DOHH2 (cell line): ENCODE measurements at regions not wholly inside any gene's neighbourhood (a gene's known extent, or its start where the extent isn't known, plus 50 kb on each side); places are given as distances from the start of the nearest gene placed in this dataset.
"Not testable (repeated sequence)": the region's sequence is repeated elsewhere in the genome, so short reads cannot be mapped to it uniquely, and the experiment has no call there.

Experiments
- H3F3A ChIP-seq: fragments of 200-600 bp; sonication (generic), shearing (Covaris generic); 2 replicates; pipeline ENCODE4 v1.6.0; 2016; ENCODE audit warnings: antibody characterized with exemption, mild to moderate bottlenecking; ENCODE audit not compliant: control insufficient read depth, insufficient read depth
- H3K27ac ChIP-seq: fragments of 200-600 bp; sonication (generic); 2 replicates; pipeline ENCODE4 v1.5.1; 2014; ENCODE audit warnings: low read depth, mild to moderate bottlenecking, low read length, moderate library complexity
- H3K27me3 ChIP-seq: fragments of 200-600 bp; sonication (generic); 2 replicates; pipeline ENCODE4 v1.6.1; 2014; ENCODE audit warnings: mild to moderate bottlenecking, low read length, mixed read lengths; ENCODE audit not compliant: control insufficient read depth
- H3K36me3 ChIP-seq: fragments of 200-600 bp; sonication (generic); 2 replicates; pipeline ENCODE4 v1.6.1; 2014; ENCODE audit warnings: mild to moderate bottlenecking, low read length, moderate library complexity, mixed read lengths; ENCODE audit not compliant: control insufficient read depth
- H3K4me1 ChIP-seq: fragments of 200-600 bp; sonication (generic); 2 replicates; pipeline ENCODE4 v1.6.1; 2014; ENCODE audit warnings: mild to moderate bottlenecking, low read length, mixed read lengths; ENCODE audit not compliant: control insufficient read depth
- H3K4me2 ChIP-seq: fragments of 200-600 bp; sonication (generic); 2 replicates; pipeline ENCODE4 v1.6.0; 2014; ENCODE audit warnings: mild to moderate bottlenecking, low read length, moderate library complexity
- H3K4me3 ChIP-seq: fragments of 200-600 bp; sonication (generic); 2 replicates; pipeline ENCODE4 v1.5.1; 2014; ENCODE audit warnings: mild to moderate bottlenecking, low read length, mixed read lengths
- H3K79me2 ChIP-seq: fragments of 200-600 bp; sonication (generic); 2 replicates; pipeline ENCODE4 v1.6.1; 2014; ENCODE audit warnings: mild to moderate bottlenecking, low read length, mixed read lengths; ENCODE audit not compliant: control insufficient read depth
- H3K9me2 ChIP-seq: fragments of 200-600 bp; sonication (generic); replicated peaks from 2 replicates; pipeline ENCODE4 v1.6.1; 2014; ENCODE audit warnings: mild to moderate bottlenecking, low read length, mixed read lengths; ENCODE audit not compliant: control insufficient read depth
- H3K9me3 ChIP-seq: fragments of 200-600 bp; sonication (generic); 2 replicates; pipeline ENCODE4 v1.6.1; 2014; ENCODE audit warnings: antibody characterized with exemption, low read length, mixed read lengths; ENCODE audit not compliant: control insufficient read depth, insufficient read depth
- H4K20me1 ChIP-seq: fragments of 200-600 bp; sonication (generic); 2 replicates; pipeline ENCODE4 v1.6.0; 2014; ENCODE audit warnings: low read depth, mild to moderate bottlenecking, antibody characterized with exemption, low read length, moderate library complexity; ENCODE audit not compliant: control insufficient read depth, insufficient read depth
- EZH2phosphoT487 ChIP-seq: fragments of 200-600 bp; sonication (generic); IDR thresholded peaks from 2 replicates; pipeline ENCODE4 v1.6.1; 2017; ENCODE audit warnings: borderline replicate concordance, mild to moderate bottlenecking, antibody characterized with exemption, low read length, moderate library complexity, mixed read lengths
- TF ChIP-seq, protein P1 (sequence below): fragments of 200-600 bp; sonication (generic); IDR thresholded peaks from one replicate; pipeline ENCODE4 v1.5.1; 2014; ENCODE audit warnings: antibody characterized with exemption, mild to moderate bottlenecking, low read depth, low read length; ENCODE audit not compliant: poor library complexity, severe bottlenecking

DNA sequence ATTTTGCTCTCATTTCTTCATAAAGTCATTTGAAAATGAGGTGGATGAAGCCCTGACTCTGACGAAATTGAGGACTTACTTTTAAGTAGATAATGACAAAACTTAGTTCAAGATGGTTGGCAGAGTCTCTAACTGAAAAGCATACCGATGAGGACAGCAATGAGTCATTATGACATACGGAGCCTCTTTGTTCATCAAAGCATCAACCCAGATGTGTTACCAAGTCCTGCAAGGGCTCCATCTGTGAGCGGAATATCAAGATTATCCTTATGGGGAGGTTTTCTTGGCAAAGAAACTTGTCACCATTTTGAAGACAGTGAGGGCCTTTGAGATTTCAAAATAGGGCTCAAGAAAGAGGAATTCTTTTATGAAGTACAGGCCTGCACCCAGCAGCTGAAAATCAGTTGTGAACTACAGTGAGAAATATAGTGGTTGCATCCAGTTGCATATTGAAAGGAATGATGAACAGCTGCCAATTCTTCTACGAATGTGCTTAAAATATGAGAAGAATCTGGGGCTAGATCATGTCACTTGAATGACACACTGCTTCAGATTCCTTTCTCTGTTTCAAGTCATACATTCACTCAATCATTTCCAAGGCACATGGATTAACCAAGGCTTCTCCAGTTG, 86.6 kb upstream of the SLC24A2 start:
- Histone ChIP-seq H3K9me2 (no peaks in the 10 kb centered on the region), H4K20me1 (no peaks in the 10 kb centered on the region), H3K36me3 (no peaks in the 10 kb centered on the region), H3K4me3 (no peak overlapping the region), H3F3A (no peaks in the 10 kb centered on the region), H3K27me3 (no peaks in the 10 kb centered on the region), H3K4me1 (no peaks in the 10 kb centered on the region), H3K4me2 (no peak overlapping the region), H3K79me2 (no peaks in the 10 kb centered on the region), H3K27ac (no peak overlapping the region), H3K9me3 (no peaks in the 10 kb centered on the region)
- no peak for TF ChIP-seq EZH2phosphoT487

DNA sequence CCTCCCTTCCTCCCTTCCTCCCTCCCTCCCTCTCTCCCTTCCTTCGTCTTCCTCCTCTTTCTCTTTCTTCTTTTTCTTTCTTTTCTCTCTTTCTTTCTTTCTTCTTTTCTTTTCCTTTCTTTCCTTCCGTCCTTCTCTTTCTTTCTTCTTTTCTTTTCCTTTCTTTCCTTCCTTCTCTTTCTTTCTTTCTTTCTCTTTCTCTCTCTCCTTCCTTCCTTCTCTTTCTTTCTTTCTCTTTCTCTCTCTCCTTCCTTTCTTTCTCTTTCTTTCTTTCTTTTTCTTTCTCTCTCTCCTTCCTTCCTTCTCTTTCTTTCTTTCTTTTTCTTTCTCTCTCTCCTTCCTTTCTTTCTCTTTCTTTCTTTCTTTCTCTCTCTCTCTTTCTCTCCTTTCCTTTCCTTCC, 84.4 kb upstream of the SLC24A2 start:
- H3K27ac ChIP-seq, H3K9me3 ChIP-seq, H3K4me1 ChIP-seq, H4K20me1 ChIP-seq, H3K79me2 ChIP-seq, H3K9me2 ChIP-seq, H3K4me2 ChIP-seq, H3K27me3 ChIP-seq, H3K4me3 ChIP-seq, H3F3A ChIP-seq, H3K36me3 ChIP-seq: not testable (repeated sequence)

DNA sequence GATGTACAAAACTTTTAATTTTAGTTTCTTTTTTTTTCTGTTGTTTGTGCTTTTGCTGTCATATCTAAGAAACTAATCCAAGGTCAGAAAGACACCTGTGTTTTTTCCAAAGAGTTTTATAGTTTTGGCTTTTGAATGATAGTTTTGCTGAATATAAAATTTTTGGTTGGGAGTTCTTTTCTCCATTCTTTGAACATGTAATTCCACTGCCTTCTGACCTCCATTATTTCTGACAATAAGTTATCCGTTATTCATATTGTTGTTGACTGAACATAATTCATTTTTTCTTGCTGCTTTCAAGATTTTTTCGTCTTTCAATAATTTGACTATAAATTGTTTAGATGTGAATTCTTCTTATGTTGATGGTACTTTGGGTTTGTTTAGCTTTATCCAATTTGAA, 82.2 kb upstream of the SLC24A2 start:
- Histone ChIP-seq H3K4me1 (no peaks in the 10 kb centered on the region), H3K4me3 (no peak overlapping the region), H3F3A (no peaks in the 10 kb centered on the region), H3K79me2 (no peaks in the 10 kb centered on the region), H3K36me3 (no peaks in the 10 kb centered on the region), H3K9me2 (no peaks in the 10 kb centered on the region), H3K27ac (no peak overlapping the region), H3K27me3 (no peaks in the 10 kb centered on the region), H3K4me2 (no peak overlapping the region), H3K9me3 (no peaks in the 10 kb centered on the region), H4K20me1 (no peaks in the 10 kb centered on the region)
- TF ChIP-seq EZH2phosphoT487 = no peak
- TF ChIP-seq, protein P1, sequence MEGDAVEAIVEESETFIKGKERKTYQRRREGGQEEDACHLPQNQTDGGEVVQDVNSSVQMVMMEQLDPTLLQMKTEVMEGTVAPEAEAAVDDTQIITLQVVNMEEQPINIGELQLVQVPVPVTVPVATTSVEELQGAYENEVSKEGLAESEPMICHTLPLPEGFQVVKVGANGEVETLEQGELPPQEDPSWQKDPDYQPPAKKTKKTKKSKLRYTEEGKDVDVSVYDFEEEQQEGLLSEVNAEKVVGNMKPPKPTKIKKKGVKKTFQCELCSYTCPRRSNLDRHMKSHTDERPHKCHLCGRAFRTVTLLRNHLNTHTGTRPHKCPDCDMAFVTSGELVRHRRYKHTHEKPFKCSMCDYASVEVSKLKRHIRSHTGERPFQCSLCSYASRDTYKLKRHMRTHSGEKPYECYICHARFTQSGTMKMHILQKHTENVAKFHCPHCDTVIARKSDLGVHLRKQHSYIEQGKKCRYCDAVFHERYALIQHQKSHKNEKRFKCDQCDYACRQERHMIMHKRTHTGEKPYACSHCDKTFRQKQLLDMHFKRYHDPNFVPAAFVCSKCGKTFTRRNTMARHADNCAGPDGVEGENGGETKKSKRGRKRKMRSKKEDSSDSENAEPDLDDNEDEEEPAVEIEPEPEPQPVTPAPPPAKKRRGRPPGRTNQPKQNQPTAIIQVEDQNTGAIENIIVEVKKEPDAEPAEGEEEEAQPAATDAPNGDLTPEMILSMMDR = no peak

GRCh38 chr9:19840953-19841352, 52.1 kb upstream of the SLC24A2 start:
- Histone ChIP-seq H3K4me1 (no peaks in the 10 kb centered on the region), H3K9me2 (no peaks in the 10 kb centered on the region), H3K27ac (no peak overlapping the region), H3K27me3 (no peaks in the 10 kb centered on the region), H3K36me3 (no peaks in the 10 kb centered on the region), H3K4me3 (no peak overlapping the region), H3K9me3 (no peaks in the 10 kb centered on the region), H3K79me2 (no peaks in the 10 kb centered on the region), H3F3A (no peaks in the 10 kb centered on the region), H4K20me1 (no peaks in the 10 kb centered on the region), H3K4me2 (no peak overlapping the region)
- TF ChIP-seq, protein P1 = no peak
- no peak for TF ChIP-seq EZH2phosphoT487
